NCI-H146 treated with DMSO at 0.1 percent for 48 hours (cell line): ENCODE measurements at regions not wholly inside any gene's neighbourhood (a gene's known extent, or its start where the extent isn't known, plus 50 kb on each side); places are given as distances from the start of the nearest gene placed in this dataset.

Source experiments
- DNase-seq: peaks from one replicate; lab custom pipeline; 2025; ENCODE audit not compliant: unreplicated experiment; lab: John Stamatoyannopoulos, UW

DNA sequence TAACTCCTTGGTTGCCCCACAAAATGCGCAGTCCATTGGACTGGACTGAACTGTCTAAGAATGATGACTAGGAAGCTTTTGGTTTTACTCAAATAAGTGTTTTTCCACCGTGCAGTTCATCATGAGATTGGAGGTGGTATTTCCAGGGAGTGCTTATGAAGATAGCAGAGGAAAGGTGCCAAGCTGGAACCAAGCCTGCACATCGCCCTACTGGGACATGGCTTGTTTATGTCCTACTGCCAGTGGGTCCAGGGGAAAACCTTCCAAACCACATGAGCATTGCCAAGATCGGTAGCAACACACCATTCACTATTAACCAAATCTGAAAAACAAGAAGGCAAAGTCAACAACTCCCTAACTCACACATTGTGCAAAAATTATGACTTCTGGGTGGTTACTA lies 54.7 kb upstream of the DSCAM start:
- DNase-seq = no peak

DNA sequence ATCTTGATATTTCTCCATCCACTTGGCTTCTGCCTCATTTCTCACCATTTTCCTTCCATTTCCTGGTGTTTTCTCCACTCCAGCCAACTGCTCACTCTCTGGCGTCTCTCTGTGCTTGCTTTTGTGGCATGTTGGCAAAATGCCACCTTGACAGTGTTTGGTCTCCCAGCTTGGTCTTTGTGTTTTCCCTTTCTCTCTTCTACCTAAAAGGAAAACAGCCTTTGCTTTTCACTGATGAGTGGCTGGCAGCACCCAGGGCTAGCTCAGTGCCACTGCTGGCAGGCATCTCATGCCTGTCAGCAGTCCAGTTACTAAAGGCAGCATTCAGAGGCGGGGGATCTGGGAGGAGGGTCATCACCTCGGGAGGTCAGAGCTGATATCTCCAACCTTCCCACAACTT lies 55.3 kb upstream of the DSCAM start:
- DNase-seq = peak; percentile 18

DNA sequence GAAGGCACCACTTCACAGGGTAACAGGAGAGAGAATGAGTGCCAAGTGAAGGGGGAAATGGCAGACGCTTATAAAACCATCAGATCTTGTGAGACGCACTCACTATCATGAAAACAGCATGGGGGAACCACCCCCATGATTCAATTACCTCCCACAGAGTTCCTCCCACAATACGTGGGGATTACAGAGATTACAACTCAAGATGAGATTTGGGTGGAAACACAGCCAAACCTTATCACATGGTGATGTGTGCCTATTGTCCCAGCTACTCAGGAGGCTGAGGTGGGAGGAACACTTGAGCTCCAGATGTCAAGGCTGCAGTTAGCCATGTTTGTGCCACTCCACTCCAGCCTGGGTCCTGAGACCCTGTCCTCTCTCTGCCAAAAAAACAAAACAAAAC lies 56.0 kb upstream of the DSCAM start:
- no peak for DNase-seq

DNA sequence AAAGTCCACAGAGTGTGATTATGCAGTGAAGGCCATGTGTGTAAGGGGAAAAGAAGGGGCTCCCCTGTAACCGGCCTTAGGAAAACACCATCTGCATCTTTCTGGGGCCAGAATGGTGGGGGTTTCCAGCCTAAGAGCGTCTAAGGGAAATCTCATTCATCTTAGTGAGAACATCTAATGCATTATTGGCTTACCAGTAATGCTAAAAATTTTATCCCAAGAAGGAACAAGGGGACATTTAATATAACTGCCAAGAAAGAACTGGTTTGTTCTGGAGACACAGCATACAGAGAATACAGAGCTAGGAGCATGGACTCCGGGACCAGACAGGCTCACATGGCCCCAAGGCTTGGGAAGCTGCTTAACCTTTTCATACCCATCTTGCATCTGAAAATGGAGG lies 58.3 kb upstream of the DSCAM start:
- no peak for DNase-seq

DNA sequence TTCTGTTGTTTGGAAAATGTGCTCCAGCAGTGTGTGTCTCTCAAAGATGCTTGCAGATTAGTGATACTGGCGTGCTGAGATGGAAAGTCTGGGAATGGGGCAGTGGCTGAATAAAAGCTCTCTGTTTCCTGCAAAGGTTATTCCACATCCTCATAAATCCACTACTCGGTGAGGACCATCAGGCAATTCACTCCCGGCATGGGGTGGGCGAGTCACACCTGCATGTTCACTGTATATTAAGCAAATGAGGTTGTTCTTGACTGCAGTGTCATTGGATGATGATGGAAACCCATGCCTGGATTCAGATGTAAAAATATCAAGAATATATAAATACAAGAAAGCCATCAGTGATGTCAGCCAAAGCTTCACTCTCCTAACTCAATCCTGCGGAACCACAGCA lies 65.4 kb upstream of the DSCAM start:
- DNase-seq = no peak

DNA sequence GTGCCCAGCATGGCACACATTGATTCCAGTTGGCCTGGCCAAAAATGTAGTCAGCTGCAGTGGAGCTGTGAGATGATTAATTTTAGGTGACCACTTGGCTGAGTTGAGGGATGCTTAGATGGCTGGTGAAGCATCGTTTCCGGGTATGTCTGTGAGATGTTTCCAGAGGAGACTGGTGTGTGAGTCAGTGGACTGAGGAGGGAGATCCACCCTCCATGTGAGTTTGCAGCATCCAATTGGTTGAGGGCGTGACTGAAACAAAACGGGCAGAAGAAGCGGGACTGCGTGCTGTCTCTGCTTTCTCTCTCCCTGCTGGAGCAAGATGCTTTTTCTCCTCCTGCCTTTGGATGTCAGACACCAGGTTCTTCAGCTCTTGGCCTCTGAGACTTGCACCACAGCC lies 68.2 kb upstream of the DSCAM start:
- no peak for DNase-seq

DNA sequence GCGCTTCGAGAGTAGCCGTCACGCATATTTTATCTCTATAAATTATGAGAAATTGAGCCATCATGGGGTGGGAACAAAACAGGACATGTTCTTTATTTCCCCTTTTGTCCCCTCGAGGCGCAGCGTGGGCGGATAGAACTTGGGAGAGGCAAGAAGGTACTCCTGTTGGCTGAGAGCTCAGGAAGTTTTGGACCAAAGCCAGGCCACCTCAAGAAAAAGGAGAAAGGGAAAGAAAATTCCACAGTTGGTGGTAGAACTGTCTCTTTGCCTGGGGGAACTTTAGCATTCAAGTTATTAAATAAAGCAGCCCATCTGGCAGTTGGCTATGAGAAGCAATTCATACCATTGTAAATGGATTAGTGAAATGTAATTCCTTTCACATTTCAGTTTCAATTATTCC lies 76.4 kb upstream of the DSCAM start:
- no peak for DNase-seq

DNA sequence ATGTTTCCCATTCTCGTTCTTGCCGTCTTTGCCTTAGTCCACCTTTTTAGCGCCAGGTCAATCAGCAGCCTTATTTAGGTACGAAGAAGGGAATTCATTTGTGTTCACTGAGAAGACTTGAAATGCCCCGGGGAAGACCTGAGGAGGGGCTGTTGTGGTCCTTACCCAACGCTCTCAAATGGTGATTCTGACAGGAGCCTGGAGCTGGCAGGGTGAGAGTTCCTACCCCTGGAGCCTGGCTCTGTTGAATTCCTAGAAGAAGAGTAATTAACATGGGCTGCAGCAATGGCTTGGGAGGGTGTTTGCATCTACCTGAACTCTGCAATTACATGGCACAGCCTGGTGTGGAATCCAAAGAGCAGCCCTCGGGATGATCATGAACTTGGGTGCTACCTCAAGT lies 76.9 kb upstream of the DSCAM start:
- DNase-seq = no peak

DNA sequence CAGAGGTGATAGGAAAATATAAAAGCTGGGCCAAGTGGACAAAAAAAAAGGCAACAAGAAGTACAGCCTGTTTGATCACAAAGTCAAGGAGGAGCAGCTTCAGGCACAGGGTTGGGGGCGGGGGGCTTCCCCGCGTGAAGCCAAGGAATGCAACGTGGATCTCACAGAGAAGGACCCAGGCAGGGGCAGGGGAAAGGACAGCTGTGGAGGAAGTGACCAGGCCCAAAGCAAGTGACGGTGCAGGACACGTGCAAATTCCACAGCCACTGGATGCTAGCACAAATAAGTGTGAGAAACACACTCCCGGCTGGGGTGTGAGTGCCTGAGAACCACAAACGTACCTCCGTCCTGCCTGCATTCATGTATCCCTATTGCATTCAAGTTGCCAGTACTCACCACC lies 77.7 kb upstream of the DSCAM start:
- DNase-seq = no peak

DNA sequence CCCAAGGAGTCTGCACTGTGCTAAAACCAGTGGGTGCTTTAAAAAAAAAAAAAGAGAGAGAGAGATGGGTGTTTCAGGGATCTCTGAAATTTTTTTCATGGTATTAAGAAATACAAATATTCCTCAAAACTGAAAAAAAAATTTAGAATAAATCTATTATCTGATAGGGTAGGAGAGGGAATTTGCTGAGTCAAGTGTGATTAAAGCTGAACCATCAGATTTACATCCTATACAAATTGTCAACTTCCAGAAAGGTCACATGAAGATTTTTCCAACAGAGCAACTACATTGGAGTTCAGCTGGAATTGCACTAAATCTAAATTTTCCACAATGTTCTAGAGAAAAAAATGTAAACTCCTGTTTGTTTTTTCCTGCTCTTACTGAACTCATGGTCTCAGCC lies 79.3 kb upstream of the DSCAM start:
- DNase-seq = no peak

DNA sequence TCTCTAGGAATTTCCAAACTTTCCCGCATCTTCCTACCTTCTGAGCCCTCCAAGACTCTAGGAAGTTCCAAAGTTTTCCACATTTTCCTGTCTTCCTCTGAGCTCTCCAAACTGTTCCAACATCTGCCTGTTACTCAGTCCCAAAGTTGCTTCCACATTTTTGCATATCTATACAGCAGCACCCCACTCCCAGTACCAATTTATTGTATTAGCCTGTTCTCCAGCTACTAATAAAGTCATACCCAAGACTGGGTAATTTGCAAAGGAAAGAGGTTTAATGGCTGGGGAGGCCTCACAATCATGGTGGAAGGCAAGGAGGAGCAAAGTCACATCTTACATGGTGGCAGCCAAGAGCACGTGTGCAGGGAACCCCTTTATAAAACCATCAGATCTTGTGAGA lies 82.9 kb upstream of the DSCAM start:
- no peak for DNase-seq

DNA sequence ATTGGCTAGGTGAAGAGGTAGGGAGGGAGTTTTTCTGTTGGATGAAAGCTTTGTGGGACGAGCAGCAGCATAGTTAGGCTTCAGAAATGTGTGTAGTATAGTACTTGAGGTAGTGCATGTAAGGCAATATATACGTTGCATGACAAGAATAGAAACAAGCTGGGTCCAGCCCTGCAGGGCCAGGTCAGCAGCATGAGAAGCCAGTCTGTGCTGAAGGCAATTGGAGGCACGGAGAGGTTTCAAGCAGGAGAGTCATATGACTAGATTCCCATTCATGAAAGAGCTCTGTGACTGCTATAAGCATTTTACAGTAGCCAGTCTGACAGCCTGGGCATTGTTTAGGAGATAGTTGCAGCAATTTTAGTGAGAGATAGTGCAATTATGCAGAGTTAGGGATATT lies 84.2 kb upstream of the DSCAM start:
- no peak for DNase-seq

DNA sequence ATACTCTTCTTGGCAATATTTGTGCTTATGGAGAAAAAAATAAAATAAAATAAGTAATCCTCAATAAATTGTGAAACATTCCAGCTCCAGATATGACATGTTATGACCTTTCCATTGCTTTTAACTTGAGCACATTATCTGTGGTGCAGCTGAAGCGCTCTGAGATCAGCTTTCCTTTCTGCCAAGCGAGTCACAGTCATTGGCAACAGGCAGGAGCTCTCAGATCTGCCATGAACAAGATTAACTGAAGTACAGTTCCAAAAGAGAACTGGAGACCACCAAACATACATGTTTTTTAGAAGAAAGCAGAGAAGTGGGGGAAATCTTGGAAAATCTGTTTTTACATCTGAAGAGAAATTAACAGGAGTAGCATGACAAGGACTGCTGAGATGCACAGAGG lies 89.2 kb upstream of the DSCAM start:
- DNase-seq = no peak

DNA sequence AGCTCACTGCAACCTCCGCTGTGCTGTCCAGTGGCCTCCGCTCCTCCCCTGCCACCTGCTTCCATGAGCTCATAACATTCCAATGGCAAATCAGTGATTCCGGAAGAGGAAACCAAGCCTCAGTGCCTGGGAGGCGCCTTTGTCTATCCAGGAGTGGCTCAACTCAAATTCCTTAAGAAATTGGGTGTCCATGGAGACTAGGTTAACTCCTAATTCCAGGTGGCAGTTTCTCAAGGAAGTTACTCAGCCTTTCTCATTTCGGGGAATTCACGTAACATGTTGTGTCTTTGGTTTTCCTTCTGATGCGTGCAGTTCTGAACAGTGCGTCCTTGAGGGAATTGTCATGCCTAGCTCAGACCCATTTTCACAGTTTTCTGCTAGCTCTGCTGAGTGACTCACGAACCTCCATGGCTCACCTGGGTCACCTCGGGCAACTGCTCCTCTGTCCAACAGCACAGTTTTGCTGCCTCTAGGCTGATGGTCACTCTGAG lies 89.9 kb upstream of the DSCAM start:
- no peak for DNase-seq

DNA sequence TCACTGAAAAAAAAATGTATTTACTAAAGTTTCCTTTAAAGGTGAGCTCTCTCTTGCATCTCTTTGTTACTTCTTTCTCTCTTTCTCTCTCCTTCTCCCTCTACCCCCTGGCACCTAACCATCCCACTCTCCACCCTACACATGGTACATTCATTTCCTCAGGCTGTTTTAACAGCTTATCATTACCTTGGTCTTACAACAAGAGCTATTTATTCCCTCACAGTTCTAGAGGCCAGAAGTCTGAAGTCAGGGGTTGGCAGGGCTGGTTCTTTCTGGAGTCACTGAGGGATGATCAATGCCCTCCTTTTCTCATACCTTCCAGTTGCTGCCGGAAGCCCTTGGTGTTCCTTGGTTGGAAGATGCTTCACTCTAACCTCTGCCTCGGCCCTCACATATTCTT lies 91.1 kb upstream of the DSCAM start:
- DNase-seq = no peak

DNA sequence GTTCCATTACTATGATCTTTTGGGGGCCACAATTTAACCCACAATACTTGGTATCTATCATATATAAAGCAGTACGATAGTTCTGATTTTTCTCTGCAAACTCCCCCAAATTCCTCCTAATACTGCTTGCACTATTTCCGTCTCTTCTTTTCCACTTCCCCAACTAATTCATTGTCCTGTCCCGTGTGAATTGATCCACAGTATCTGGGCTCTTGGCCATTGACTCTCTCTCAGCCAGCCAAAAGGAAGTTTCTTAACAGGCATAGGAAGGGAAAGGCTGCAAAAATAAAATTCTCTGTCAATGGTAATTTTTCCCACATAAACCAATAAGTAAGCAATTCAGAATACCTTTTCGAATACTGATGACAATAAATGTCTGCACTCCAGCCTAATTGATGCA lies 91.7 kb upstream of the DSCAM start:
- DNase-seq = no peak

DNA sequence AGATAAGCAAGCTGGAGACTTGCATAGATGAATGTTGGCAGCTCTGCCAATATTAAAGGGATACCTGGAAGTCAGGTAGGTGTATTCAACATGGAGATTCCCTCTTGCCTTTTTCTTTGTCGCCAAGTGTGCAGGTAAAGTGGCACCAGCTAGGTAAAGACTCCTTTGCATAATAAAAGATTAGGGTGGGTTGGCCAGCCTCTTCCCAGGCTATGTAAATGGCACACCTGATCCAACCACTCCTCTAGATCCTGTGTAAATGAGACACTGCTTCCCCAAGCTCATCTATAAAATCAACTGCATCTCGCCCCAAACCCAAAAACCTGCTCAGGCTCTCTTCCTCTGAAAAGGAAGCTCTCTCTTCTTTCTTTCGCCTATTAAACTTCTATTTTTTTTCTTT lies 100.8 kb upstream of the DSCAM start:
- DNase-seq = no peak

DNA sequence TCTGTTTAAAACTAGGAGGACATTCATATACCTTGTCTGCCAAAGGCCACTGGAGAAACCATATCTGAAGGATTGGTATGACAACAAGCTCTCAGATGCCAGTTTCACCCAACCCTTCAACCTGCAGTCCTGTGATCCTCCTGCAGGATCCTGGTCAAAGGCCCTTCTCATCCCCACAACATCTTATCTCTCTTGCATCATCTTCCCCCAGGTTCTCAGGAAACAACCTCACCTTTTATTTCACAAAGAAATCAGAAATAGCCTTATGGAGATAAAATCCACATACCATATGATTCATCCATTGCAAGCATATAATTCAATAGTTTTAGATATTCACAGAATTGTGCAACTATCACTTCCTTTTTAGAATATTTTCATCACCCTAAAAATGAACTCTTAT lies 104.0 kb upstream of the DSCAM start:
- DNase-seq = no peak

DNA sequence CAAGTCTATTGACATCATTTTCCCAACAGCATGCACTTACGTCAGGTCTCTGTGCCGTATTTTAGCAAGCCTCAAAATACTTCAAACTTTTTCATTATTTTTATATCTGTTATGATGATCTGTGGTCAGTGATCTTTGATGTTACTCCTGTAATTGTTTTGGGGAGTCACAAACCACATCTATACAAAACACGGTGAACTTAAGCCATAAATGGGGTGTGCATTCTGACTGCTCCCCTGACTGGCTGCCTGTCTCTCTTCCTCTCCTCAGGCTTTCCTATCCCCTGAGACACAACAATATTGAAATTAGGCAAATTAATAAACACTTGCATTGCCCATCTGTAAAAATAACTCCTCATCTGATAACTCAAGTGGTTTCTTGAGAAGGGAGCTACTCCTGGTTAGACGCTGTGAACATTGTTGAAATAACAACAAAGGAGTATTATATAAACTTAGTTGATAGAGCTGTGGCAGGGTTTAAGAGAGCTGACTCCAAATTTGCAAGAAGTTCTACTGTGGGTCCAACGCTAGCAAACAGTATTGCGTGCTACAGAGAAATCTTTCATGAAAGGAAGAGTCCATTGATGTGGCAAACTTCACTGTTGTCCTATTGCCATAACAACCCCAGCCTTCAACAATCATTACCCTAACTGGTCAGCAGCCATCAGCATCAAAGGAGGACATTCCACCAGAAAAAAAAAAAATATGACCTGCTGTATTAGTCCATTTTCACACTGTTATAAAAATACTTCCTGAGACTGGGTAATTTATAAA lies 105.8 kb upstream of the DSCAM start:
- no peak for DNase-seq

DNA sequence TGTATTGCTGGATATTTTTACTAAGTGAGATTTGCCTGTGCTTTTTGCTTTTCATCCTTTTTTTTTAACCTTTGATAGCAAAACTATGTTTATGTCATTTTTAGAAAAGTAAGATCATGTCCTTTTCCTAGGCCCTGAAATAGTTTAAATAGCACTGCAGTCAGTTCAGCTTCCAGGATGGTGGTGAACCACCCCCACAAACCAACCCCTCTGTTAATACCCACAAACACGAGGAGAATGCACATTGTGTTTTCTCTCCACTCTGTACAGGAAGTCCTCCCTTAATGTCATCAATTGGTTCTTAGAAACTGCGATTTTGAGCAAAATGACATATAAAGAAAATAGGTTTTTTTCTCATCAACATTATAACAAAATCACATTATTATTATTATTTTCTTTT lies 117.7 kb upstream of the DSCAM start:
- DNase-seq = no peak

DNA sequence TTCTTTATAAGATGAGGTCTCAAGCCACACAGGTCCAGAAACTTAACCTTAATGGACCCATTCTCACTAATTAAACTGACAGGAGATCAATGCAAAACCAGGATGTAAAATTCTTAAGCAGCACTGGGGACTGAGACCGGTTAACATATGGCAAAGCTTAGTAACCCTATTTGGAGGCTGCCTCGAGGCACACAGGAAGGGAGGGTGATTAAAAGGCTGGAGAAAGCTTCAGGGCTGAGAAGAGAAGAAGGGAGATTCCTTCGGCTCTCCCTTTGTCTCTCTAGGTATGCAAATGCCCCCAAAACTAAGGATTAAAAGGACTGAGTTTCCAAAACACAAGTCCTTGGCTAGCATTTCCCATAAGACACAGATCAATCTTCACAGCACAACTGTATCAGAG lies 120.8 kb upstream of the DSCAM start:
- DNase-seq = no peak

DNA sequence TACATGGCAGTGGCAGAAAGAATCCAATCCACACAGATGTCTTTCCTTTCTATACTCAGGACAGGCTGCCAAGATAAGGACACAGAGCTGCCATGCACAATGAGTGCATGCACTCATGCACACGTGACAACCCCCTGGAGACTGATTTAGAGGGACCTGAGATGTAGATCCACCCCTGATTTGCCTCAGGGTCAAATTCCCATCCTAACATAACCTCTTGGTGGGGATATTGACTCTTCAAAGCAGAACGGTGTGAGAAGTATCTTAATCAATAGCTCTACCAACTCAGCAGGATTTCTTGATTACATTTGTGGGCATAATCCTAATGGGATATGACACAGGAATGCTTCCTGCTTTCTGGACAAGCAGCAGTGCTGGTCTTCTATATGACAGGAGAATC lies 125.2 kb upstream of the DSCAM start:
- DNase-seq = no peak
